ENCODE measurements at regions not wholly inside any gene's neighbourhood (a gene's known extent, or its start where the extent isn't known, plus 50 kb on each side); places are given as distances from the start of the nearest gene placed in this dataset.

GRCh38 chr7:124597509-124597908, 168.1 kb downstream of the GPR37 start:
- no peak overlapping the region for H3K4me3 ChIP-seq (ENCODE audit: low read depth, low read length)
- TF ChIP-seq CTCF (IDR thresholded peaks at IDR 0.05; ENCODE audit: low read depth, low read length) = no peak

GRCh38 chr7:124596881-124597280, 168.7 kb downstream of the GPR37 start:
- H3K4me3 ChIP-seq (ENCODE audit: low read depth, low read length) = no peak overlapping the region
- no peak for TF ChIP-seq CTCF (IDR thresholded peaks at IDR 0.05; ENCODE audit: low read depth, low read length)

GRCh38 chr7:124590814-124591213, 174.8 kb downstream of the GPR37 start:
- H3K4me3 ChIP-seq (ENCODE audit: low read depth, low read length) = no peak overlapping the region
- TF ChIP-seq CTCF (IDR thresholded peaks at IDR 0.05; ENCODE audit: low read depth, low read length) = no peak

- H3K4me3 ChIP-seq (ENCODE audit: low read depth, low read length) = no peak overlapping the region
- no peak for TF ChIP-seq CTCF (IDR thresholded peaks at IDR 0.05; ENCODE audit: low read depth, low read length)
These were observed 188.3 kb downstream of the GPR37 start for GRCh38 chr7:124577256-124577655.

GRCh38 chr7:124575176-124575575, 190.4 kb downstream of the GPR37 start:
- no peak for TF ChIP-seq CTCF (IDR thresholded peaks at IDR 0.05; ENCODE audit: low read depth, low read length)

GRCh38 chr7:124570558-124570957, 195.0 kb downstream of the GPR37 start:
- TF ChIP-seq CTCF (IDR thresholded peaks at IDR 0.05; ENCODE audit: low read depth, low read length) = no peak
- H3K4me3 ChIP-seq (ENCODE audit: low read depth, low read length) = no peak overlapping the region

More at GRCh38 chr7:124575176-124575575, 190.4 kb downstream of the GPR37 start:
- no peak overlapping the region for H3K4me3 ChIP-seq (ENCODE audit: low read depth, low read length)

- TF ChIP-seq CTCF (IDR thresholded peaks at IDR 0.05; ENCODE audit: low read depth, low read length) = no peak
- H3K4me3 ChIP-seq (ENCODE audit: low read depth, low read length) = no peak overlapping the region
These were observed 199.0 kb downstream of the GPR37 start for GRCh38 chr7:124566583-124566982.
